Liver (tissue), 8 donors: ENCODE measurements at regions not wholly inside any gene's neighbourhood (a gene's known extent, or its start where the extent isn't known, plus 50 kb on each side); places are given as distances from the start of the nearest gene placed in this dataset.
A peak's percentile ranks its signal among the peaks of the same experiment; 100 is the strongest.

Source experiments
- DNase-seq: peaks from one replicate; pipeline ENCODE4 v3.0.0-alpha.2; 2017; ENCODE audit warnings: low spot score
- H3K27ac ChIP-seq, 2 donors: one replicate each; pipeline ENCODE4 v1.7.0; 2013; ENCODE audit warnings: inconsistent platforms in 2 of 2, low read length in 2 of 2, control low read depth in 1 of 2, low read depth in 1 of 2, mild to moderate bottlenecking in 1 of 2
- H3K27me3 ChIP-seq, 4 donors: one replicate each; pipeline versions ENCODE4 v1.6.1 to v1.7.0; 2013; ENCODE audit warnings: low read length in 3 of 4, inconsistent platforms in 1 of 4, mild to moderate bottlenecking in 1 of 4, moderate library complexity in 1 of 4; ENCODE audit not compliant: control insufficient read depth in 4 of 4, insufficient read depth in 4 of 4
- H3K36me3 ChIP-seq, 4 donors: one replicate each; pipeline versions ENCODE4 v1.6.1 to v1.7.0; 2013; ENCODE audit warnings: low read length in 3 of 4, mild to moderate bottlenecking in 3 of 4, low read depth in 1 of 4, moderate library complexity in 1 of 4; ENCODE audit not compliant: control insufficient read depth in 4 of 4, insufficient read depth in 3 of 4
- H3K4me1 ChIP-seq, 4 donors: one replicate each; pipeline versions ENCODE4 v1.6.1 to v1.7.0; 2013; ENCODE audit warnings: low read length in 3 of 4, mild to moderate bottlenecking in 3 of 4, moderate library complexity in 1 of 4; ENCODE audit not compliant: control insufficient read depth in 4 of 4, insufficient read depth in 4 of 4
- H3K4me3 ChIP-seq, 3 donors: one replicate each; pipeline versions ENCODE4 v1.6.1 to v1.7.0; 2013; ENCODE audit warnings: low read length in 3 of 3, control low read depth in 1 of 3, low read depth in 1 of 3, mild to moderate bottlenecking in 1 of 3
- H3K9ac ChIP-seq, 2 donors: one replicate each; pipeline ENCODE4 v1.7.0; 2013; ENCODE audit warnings: low read length in 2 of 2, mild to moderate bottlenecking in 2 of 2, moderate library complexity in 2 of 2, control low read depth in 1 of 2, low read depth in 1 of 2
- H3K9me3 ChIP-seq, 4 donors: one replicate each; pipeline versions ENCODE4 v1.6.1 to v1.7.0; 2013; ENCODE audit warnings: low read length in 3 of 4; ENCODE audit not compliant: control insufficient read depth in 4 of 4
- CTCF ChIP-seq: fragments of 150-350 bp; IDR thresholded peaks from 2 replicates; pipeline ENCODE4 v1.5.1; 2017; ENCODE audit warnings: improper control_type of control experiment, low read depth, low read length; ENCODE audit not compliant: missing input control
- EGR1 ChIP-seq, 2 donors: IDR thresholded peaks; 2 replicates each; pipeline ENCODE4 v1.6.1; 2016 to 2018; ENCODE audit warnings: antibody characterized with exemption in 2 of 2, low read depth in 2 of 2
- FOXA1 ChIP-seq: IDR thresholded peaks from 2 replicates; pipeline ENCODE4 v1.6.1; 2016; ENCODE audit warnings: antibody characterized with exemption
- FOXA2 ChIP-seq: IDR thresholded peaks from 2 replicates; pipeline ENCODE4 v1.6.1; 2016; ENCODE audit warnings: antibody characterized with exemption
- GABPA ChIP-seq, 2 donors: IDR thresholded peaks in 1 of 2; conservative IDR thresholded peaks in 1 of 2; 2 replicates each; pipeline ENCODE4 v1.6.1; 2016; ENCODE audit warnings: antibody characterized with exemption in 2 of 2, mild to moderate bottlenecking in 1 of 2, moderate library complexity in 1 of 2
- HNF4A ChIP-seq, 2 donors: conservative IDR thresholded peaks; 2 replicates each; pipeline ENCODE4 v1.6.1; 2016; ENCODE audit warnings: antibody characterized with exemption in 2 of 2, mild to moderate bottlenecking in 2 of 2
- HNF4G ChIP-seq: IDR thresholded peaks from 2 replicates; pipeline ENCODE4 v1.6.1; 2016; ENCODE audit warnings: antibody characterized with exemption
- JUND ChIP-seq, 2 donors: IDR thresholded peaks; 2 replicates each; pipeline ENCODE4 v1.6.1; 2016; ENCODE audit warnings: antibody characterized with exemption in 2 of 2
- NR2F2 ChIP-seq: IDR thresholded peaks from 2 replicates; pipeline ENCODE4 v1.6.1; 2016; ENCODE audit warnings: antibody characterized with exemption
- RAD21 ChIP-seq, 2 donors: IDR thresholded peaks; 2 replicates each; pipeline ENCODE4 v1.6.1; 2016; ENCODE audit warnings: antibody characterized with exemption in 2 of 2, mild to moderate bottlenecking in 2 of 2
- RXRA ChIP-seq, 2 donors: IDR thresholded peaks; 2 replicates each; pipeline ENCODE4 v1.6.1; 2017 to 2018; ENCODE audit warnings: antibody characterized with exemption in 2 of 2, mild to moderate bottlenecking in 1 of 2
- SP1 ChIP-seq: IDR thresholded peaks from 2 replicates; pipeline ENCODE4 v1.6.1; 2018; ENCODE audit warnings: antibody characterized with exemption, mild to moderate bottlenecking
- TAF1 ChIP-seq: conservative IDR thresholded peaks from 2 replicates; pipeline ENCODE4 v1.6.1; 2016; ENCODE audit warnings: antibody characterized with exemption, mild to moderate bottlenecking
- YY1 ChIP-seq: IDR thresholded peaks from 2 replicates; pipeline ENCODE4 v1.6.1; 2016; ENCODE audit warnings: antibody characterized with exemption, mild to moderate bottlenecking
- WGBS: extraction: QIAGEN DNeasy Blood & Tissue Kit; methylation state at CpG from one replicate; pipeline ENCODE4 v1.1.7; 2013; 5-methylcytosine and 5-hydroxymethylcytosine counted together
- TF ChIP-seq, protein P1 (sequence below): IDR thresholded peaks from 2 replicates; pipeline ENCODE4 v1.6.1; 2016; ENCODE audit warnings: antibody characterized with exemption
- TF ChIP-seq, protein P2 (sequence below): IDR thresholded peaks from 2 replicates; pipeline ENCODE4 v1.6.1; 2016; ENCODE audit warnings: antibody characterized with exemption
- donor health status: healthy.
- donor health status: healthy.
- donor health status: healthy.
- donor health status: healthy.
- donor health status: healthy.

GRCh38 chr1:199931666-199932377 is 95.7 kb upstream of the NR5A2 start:
- no peak overlapping the region for H3K27ac ChIP-seq
- DNase-seq, result no peak

DNA sequence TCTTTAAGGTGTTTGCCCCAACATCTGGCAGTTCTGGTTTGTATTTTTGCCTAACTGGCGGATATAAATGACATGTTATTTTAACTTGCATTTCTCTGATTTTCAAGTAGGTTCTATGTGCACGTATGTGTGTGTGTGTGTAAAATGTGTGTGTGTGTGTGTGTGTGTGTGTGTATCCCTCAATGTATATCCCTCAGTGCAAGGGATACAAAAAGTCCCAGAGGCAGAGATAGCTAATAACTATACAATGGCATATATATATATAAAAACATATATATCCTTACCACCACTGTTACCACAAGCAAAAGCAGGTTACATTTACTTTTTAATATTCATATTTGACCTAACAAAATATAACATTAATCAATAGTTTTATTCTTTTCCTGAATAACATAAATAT is 95.0 kb upstream of the NR5A2 start:
- TF ChIP-seq YY1, result peak; percentile 2
- TF ChIP-seq FOXA2, result no peak
- Histone ChIP-seq H3K36me3 (no peaks in the 10 kb centered on the region), H3K27me3 (no peaks in the 10 kb centered on the region), H3K9ac (peak overlapping the region in 1 of 2 donors; percentile 0), H3K4me1 (no peaks in the 10 kb centered on the region), H3K27ac (no peak overlapping the region), H3K9me3 (no peaks in the 10 kb centered on the region), H3K4me3 (peak overlapping the region in 2 of 3 donors; percentile 4 to 41)
- DNase-seq, result no peak
- 79% methylated on average over 2 of the region's 2 CpGs for WGBS

More at GRCh38 chr1:199931666-199932377, 95.7 kb upstream of the NR5A2 start:
- TF ChIP-seq, protein P1, sequence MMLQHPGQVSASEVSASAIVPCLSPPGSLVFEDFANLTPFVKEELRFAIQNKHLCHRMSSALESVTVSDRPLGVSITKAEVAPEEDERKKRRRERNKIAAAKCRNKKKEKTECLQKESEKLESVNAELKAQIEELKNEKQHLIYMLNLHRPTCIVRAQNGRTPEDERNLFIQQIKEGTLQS, result no peak
- peak in 1 of 2 donors; percentile 5 for TF ChIP-seq RAD21 (IDR thresholded peaks at IDR 0.05)
- peak; percentile 28 for TF ChIP-seq YY1
- Histone ChIP-seq H3K9ac (peak overlapping the region in 1 of 2 donors; percentile 0), H3K9me3 (no peaks in the 10 kb centered on the region), H3K4me1 (no peaks in the 10 kb centered on the region), H3K4me3 (peak overlapping the region in 2 of 3 donors; percentile 4 to 41), H3K36me3 (no peaks in the 10 kb centered on the region), H3K27me3 (no peaks in the 10 kb centered on the region)
- 75% methylated on average over 7 of the region's 7 CpGs for WGBS

DNA sequence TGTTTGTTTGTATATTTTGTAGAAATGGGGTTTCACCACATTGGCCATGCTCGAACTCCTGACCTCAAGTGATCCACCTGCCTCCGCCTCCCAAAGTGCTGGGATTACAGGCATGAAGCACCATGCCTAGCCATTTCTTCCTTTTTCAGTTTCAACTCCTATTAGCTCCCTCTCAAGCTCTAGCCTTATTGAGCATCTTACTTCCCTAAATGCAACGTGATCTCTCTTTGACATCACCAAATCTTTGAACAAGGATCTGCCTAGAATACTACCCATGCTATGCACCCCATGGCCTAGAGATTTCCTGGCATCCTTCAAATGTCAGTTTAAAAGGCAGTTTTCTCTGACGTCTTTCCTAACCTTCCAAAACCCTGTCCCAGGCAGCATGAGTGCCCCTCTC is 91.1 kb upstream of the NR5A2 start:
- whole genome bisulfite sequencing, result 83% methylated on average over 4 of the region's 4 CpGs
- Histone ChIP-seq H3K27ac (no peak overlapping the region), H3K36me3 (no peaks in the 10 kb centered on the region), H3K4me3 (no peak overlapping the region), H3K27me3 (no peaks in the 10 kb centered on the region), H3K9me3 (no peaks in the 10 kb centered on the region), H3K4me1 (no peaks in the 10 kb centered on the region), H3K9ac (no peak overlapping the region)
- no peak for TF ChIP-seq CTCF
- no peak for TF ChIP-seq RXRA (IDR thresholded peaks at IDR 0.05)
- no peak for TF ChIP-seq TAF1
- TF ChIP-seq, protein P2, sequence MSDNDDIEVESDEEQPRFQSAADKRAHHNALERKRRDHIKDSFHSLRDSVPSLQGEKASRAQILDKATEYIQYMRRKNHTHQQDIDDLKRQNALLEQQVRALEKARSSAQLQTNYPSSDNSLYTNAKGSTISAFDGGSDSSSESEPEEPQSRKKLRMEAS, result no peak
- TF ChIP-seq SP1, result no peak
- TF ChIP-seq, protein P1, result no peak
- TF ChIP-seq NR2F2, result no peak
- TF ChIP-seq HNF4G, result no peak
- TF ChIP-seq JUND (IDR thresholded peaks at IDR 0.05), result no peak
- TF ChIP-seq EGR1 (IDR thresholded peaks at IDR 0.05; ENCODE audit: low read depth in 2 of 2), result no peak
- TF ChIP-seq FOXA2, result no peak
- TF ChIP-seq GABPA (IDR thresholded peaks at IDR 0.05 in 1 of 2, conservative IDR thresholded peaks at IDR 0.05 in 1 of 2), result no peak
- TF ChIP-seq YY1, result no peak
- no peak for TF ChIP-seq FOXA1
- TF ChIP-seq RAD21 (IDR thresholded peaks at IDR 0.05), result no peak
- no peak for TF ChIP-seq HNF4A (conservative IDR thresholded peaks at IDR 0.05)
- DNase-seq, result no peak
